ENCODE measurements at regions not wholly inside any gene's neighbourhood (a gene's known extent, or its start where the extent isn't known, plus 50 kb on each side); places are given as distances from the start of the nearest gene placed in this dataset.

- no peak for TF ChIP-seq CTCF (conservative IDR thresholded peaks at IDR 0.05 in 1 of 2, IDR thresholded peaks at IDR 0.05 in 1 of 2; ENCODE audit: low read depth in 1 of 2, low read length in 2 of 2)
- no peak for TF ChIP-seq EZH2 (IDR thresholded peaks at IDR 0.05; ENCODE audit: low read length, missing control alignments)
- DNase-seq (ENCODE audit: low read depth in 2 of 2) = peak in 1 of 2 donors; percentile 74
- H3K4me3 ChIP-seq (replicated peaks in 1 of 4; ENCODE audit: control extremely low read depth in 1 of 4, insufficient read depth in 1 of 4, low read depth in 3 of 4, low read length in 4 of 4) = no peak overlapping the region
- H3K9ac ChIP-seq (ENCODE audit: insufficient read depth, low read length) = no peak overlapping the region
- H3K79me2 ChIP-seq (ENCODE audit: control insufficient read depth, insufficient read depth, low read length) = no peaks in the 10 kb centered on the region
- no peaks in the 10 kb centered on the region for H3K4me1 ChIP-seq (ENCODE audit: control insufficient read depth, extremely low read depth, insufficient read depth, low read length)
- no peak overlapping the region for H2AFZ ChIP-seq (ENCODE audit: low read length)
- no peak overlapping the region for H3K27ac ChIP-seq (ENCODE audit: insufficient read depth, low read length)
- no peaks in the 10 kb centered on the region for H3K27me3 ChIP-seq (ENCODE audit: control insufficient read depth, insufficient read depth, low read length)
- H3K9me3 ChIP-seq (ENCODE audit: control insufficient read depth, insufficient read depth, low read depth, low read length) = no peaks in the 10 kb centered on the region
- H4K20me1 ChIP-seq (ENCODE audit: control insufficient read depth, extremely low read depth, insufficient read depth, low read length) = no peaks in the 10 kb centered on the region
- H3K4me2 ChIP-seq (ENCODE audit: extremely low read depth, insufficient read depth, low read length) = no peak overlapping the region
- H3K36me3 ChIP-seq (ENCODE audit: control insufficient read depth, insufficient read depth, low read length) = no peaks in the 10 kb centered on the region
Measured at GRCh38 chr1:101185421-101185820, 51.4 kb upstream of the S1PR1 start.

- Histone ChIP-seq H3K36me3 (ENCODE audit: control insufficient read depth, insufficient read depth, low read length) (no peaks in the 10 kb centered on the region), H2AFZ (ENCODE audit: low read length) (peak overlapping the region; percentile 36), H3K27ac (ENCODE audit: insufficient read depth, low read length) (no peak overlapping the region), H3K4me3 (replicated peaks in 1 of 4; ENCODE audit: control extremely low read depth in 1 of 4, insufficient read depth in 1 of 4, low read depth in 3 of 4, low read length in 4 of 4) (no peak overlapping the region), H3K27me3 (ENCODE audit: control insufficient read depth, insufficient read depth, low read length) (no peaks in the 10 kb centered on the region), H3K9ac (ENCODE audit: insufficient read depth, low read length) (no peak overlapping the region), H4K20me1 (ENCODE audit: control insufficient read depth, extremely low read depth, insufficient read depth, low read length) (no peaks in the 10 kb centered on the region), H3K4me2 (ENCODE audit: extremely low read depth, insufficient read depth, low read length) (no peak overlapping the region), H3K79me2 (ENCODE audit: control insufficient read depth, insufficient read depth, low read length) (no peaks in the 10 kb centered on the region), H3K9me3 (ENCODE audit: control insufficient read depth, insufficient read depth, low read depth, low read length) (no peaks in the 10 kb centered on the region), H3K4me1 (ENCODE audit: control insufficient read depth, extremely low read depth, insufficient read depth, low read length) (no peaks in the 10 kb centered on the region)
- no peak for TF ChIP-seq CTCF (conservative IDR thresholded peaks at IDR 0.05 in 1 of 2, IDR thresholded peaks at IDR 0.05 in 1 of 2; ENCODE audit: low read depth in 1 of 2, low read length in 2 of 2)
- no peak for TF ChIP-seq EZH2 (IDR thresholded peaks at IDR 0.05; ENCODE audit: low read length, missing control alignments)
- peak in 1 of 2 donors; percentile 30 for DNase-seq (ENCODE audit: low read depth in 2 of 2)
Measured at GRCh38 chr1:101183388-101183699, 53.5 kb upstream of the S1PR1 start.

- no peaks in the 10 kb centered on the region for H3K9me3 ChIP-seq (ENCODE audit: control insufficient read depth, insufficient read depth, low read depth, low read length)
Measured at GRCh38 chr1:101182627-101183387, 54.0 kb upstream of the S1PR1 start.

More at GRCh38 chr1:101182627-101183387, 54.0 kb upstream of the S1PR1 start:
- Histone ChIP-seq H4K20me1 (ENCODE audit: control insufficient read depth, extremely low read depth, insufficient read depth, low read length) (no peaks in the 10 kb centered on the region), H3K27me3 (ENCODE audit: control insufficient read depth, insufficient read depth, low read length) (no peaks in the 10 kb centered on the region), H3K36me3 (ENCODE audit: control insufficient read depth, insufficient read depth, low read length) (no peaks in the 10 kb centered on the region), H3K4me3 (replicated peaks in 1 of 4; ENCODE audit: control extremely low read depth in 1 of 4, insufficient read depth in 1 of 4, low read depth in 3 of 4, low read length in 4 of 4) (no peak overlapping the region), H3K9ac (ENCODE audit: insufficient read depth, low read length) (no peak overlapping the region), H3K4me1 (ENCODE audit: control insufficient read depth, extremely low read depth, insufficient read depth, low read length) (no peaks in the 10 kb centered on the region), H3K27ac (ENCODE audit: insufficient read depth, low read length) (no peak overlapping the region), H3K4me2 (ENCODE audit: extremely low read depth, insufficient read depth, low read length) (no peak overlapping the region), H2AFZ (ENCODE audit: low read length) (peak overlapping the region; percentile 36), H3K79me2 (ENCODE audit: control insufficient read depth, insufficient read depth, low read length) (no peaks in the 10 kb centered on the region)
- TF ChIP-seq EZH2 (IDR thresholded peaks at IDR 0.05; ENCODE audit: low read length, missing control alignments) = no peak
- no peak for TF ChIP-seq CTCF (conservative IDR thresholded peaks at IDR 0.05 in 1 of 2, IDR thresholded peaks at IDR 0.05 in 1 of 2; ENCODE audit: low read depth in 1 of 2, low read length in 2 of 2)
- DNase-seq (ENCODE audit: low read depth in 2 of 2) = no peak
